GM21447 (cell line): ENCODE measurements at regions not wholly inside any gene's neighbourhood (a gene's known extent, or its start where the extent isn't known, plus 50 kb on each side); places are given as distances from the start of the nearest gene placed in this dataset.
"Not testable (repeated sequence)": the region's sequence is repeated elsewhere in the genome, so short reads cannot be mapped to it uniquely, and the experiment has no call there.

Experiments
- ATAC-seq: cut with Tn5 transposase; IDR thresholded peaks from one replicate; pipeline ENCODE4 v1.9.1; 2021; ENCODE audit not compliant: unreplicated experiment

DNA sequence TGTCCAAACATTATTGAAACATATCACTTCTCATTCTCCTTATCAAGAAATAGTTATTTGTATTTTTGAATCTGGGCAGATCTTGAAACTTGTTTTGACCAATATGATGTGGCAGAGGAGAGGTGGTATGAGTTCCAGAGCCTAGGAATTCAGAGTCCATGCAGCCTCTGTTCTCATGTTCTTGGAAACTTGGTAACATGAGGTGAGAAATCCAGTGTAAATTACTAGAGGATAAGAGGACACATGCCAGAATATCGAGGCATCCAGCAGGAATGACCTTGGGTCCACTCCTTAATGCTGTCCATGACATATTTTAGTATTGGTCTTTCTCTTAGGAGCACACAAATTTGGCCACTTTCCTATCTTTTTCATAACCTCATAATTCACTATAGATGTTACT, 1374.6 kb downstream of the FSCB start:
- no peak for ATAC-seq

DNA sequence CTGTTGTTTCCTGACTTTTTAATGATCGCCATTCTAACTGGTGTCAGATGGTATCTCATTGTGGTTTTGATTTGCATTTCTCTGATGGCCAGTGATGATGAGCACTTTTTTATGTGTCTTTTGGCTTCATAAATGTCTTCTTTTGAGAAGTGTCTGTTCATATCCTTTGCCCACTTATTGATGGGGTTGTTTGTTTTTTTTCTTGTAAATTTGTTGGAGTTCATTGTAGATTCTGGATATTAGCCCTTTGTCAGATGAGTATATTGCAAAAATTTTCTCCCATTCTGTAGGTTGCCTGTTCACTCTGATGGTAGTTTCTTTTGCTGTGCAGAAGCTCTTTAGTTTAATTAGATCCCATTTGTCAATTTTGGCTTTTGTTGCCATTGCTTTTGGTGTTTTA, 1378.7 kb downstream of the FSCB start:
- ATAC-seq: not testable (repeated sequence)

DNA sequence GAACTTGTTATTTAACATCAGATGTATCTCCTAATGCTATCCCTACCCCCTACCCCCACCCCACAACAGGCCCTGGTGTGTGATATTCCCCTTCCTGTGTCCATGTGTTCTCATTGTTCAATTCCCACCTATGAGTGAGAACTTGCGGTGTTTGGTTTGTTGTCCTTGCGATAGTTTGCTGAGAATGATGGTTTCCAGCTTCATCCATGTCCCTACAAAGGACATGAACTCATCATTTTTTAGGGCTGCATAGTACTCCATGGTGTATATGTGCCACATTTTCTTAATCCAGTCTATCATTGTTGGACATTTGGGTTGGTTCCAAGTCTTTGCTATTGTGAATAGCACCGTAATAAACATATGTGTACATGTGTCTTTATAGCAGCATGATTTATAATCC, 1379.2 kb downstream of the FSCB start:
- not testable (repeated sequence) for ATAC-seq

DNA sequence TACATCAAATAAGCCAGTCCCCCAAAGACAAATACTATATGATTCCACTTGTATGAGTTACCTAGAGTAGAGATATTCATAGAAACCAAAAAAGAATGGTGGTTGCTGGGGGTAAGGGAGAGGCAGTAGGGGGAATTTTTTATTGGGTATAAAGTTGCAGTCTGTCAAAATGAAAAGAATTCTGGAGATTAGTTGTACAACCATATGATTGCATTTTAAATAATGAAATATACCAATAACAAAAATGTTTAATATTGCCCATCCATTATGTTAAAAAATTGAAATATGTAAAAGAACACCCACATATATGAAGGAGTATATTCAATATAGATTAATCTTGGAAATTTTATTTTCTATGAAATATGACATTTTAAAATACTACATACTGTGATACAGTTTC, 1383.5 kb downstream of the FSCB start:
- ATAC-seq: no peak

DNA sequence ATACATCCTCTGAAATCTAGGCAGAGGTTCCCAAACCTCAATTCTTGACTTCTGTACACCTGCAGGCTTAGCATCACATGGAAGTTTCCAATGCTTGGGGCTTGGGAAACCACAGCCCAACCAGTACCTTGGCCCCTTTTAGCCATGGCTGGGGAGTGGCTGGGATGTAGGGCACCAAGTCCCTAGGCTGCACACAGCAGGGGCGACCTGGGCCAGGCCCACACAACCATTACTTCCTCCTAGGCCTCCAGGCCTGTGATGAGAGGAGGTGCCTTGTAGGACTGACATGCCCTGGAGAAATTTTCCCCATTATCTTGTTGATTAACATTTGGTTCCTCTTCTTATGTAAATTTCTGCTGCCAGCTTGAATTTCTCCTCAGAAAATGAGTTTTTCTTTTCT, 1387.4 kb downstream of the FSCB start:
- no peak for ATAC-seq

DNA sequence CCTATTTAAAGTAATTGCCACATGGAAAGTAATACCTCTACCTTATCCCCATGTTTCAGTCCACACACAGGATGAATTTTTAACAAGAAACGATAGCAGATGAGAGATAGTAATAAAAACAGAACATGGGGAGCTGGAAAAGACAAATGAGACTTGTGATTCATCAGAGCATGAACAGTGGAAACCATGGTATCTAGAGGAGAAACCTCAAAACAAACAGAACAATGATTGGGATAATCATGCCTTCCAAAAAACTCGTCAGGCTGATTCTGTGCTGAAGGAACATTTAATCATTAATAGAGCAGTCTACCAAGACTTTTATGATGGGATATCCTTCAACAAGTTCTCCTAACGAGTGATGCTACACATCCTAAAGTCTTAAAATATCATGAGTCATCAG, 1390.7 kb downstream of the FSCB start:
- ATAC-seq: no peak

DNA sequence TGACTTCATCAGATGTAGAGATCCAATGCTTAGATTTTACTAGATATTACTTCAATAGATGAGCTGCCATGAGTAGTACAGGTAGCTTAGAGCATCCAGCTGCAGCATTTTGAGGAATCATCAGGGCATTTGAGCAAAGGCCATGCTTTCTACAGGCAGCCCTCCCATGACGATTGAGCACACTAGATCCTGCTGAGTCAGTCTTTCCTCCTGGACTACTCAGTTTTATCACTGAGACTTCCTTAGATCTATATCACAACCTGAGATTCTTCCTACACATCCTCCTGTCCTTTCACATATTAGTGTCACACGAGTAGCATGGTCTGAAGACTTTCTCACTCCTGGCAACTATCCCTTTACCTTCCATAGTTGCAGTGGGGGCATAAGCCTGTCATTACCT, 1401.8 kb downstream of the FSCB start:
- no peak for ATAC-seq

DNA sequence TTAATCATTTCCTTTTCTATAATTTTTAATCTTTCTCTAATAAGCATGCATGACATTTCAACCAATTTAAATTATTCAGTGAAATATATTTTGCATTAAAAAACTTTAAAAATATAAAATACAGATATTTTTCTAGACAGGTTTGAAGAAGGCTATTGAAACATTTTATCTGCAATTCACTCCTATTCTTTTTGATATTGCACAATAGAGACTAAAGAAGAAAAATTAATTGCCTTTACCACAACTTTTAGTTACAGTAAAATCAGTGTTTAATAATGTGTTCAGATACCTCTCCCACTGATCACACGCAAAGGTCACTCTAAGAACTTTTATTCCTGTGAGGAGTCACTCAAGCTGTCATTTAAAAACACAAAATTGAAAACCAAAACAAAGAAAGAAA, 1416.7 kb downstream of the FSCB start:
- no peak for ATAC-seq

DNA sequence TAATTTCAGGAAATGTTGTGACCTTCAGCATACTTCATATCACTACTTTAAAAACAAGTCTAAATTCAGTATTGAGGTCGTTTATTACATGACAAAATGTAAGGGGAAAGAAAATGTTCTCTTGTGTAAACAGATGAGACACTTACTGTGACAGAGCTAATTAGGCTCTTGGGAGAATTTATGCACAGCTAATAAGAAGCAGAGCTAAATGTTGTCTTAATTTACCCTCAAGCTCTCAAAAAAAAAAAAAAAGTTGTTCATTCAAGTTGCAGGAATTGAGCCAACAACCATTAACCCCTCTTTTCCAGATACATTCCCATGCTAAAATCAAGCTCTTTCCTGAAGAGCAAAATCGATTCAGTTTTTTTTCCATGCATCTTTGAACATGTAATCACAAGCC, 1419.4 kb downstream of the FSCB start:
- no peak for ATAC-seq

DNA sequence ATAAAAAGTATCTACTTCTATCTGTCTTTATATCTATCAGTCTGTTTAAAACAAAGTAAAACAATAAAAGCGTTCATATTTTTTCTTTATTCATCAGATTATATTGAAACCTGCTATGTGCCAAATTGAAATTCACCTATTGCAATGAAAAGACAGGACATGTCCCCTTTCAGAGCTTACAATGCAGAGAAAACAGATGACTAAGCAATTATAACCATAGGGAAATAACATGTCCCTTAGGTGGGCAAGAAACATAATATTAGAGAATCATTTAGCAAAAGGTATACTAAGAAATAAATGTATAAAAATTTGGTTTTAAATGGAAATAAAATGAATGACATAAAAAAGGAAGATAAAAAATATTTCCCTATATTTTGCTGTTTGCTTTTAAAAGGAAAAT, 1421.3 kb downstream of the FSCB start:
- no peak for ATAC-seq

DNA sequence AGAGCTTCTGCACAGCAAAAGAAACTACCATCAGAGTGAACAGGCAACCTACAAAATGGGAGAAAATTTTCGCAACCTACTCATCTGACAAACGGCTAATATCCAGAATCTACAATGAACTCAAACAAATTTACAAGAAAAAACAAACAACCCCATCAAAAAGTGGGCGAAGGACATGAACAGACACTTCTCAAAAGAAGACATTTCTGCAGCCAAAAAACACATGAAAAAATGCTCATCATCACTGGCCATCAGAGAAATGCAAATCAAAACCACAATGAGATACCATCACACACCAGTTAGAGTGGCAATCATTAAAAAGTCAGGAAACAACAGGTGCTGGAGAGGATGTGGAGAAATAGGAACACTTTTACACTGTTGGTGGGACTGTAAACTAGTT, 1439.7 kb downstream of the FSCB start:
- not testable (repeated sequence) for ATAC-seq

DNA sequence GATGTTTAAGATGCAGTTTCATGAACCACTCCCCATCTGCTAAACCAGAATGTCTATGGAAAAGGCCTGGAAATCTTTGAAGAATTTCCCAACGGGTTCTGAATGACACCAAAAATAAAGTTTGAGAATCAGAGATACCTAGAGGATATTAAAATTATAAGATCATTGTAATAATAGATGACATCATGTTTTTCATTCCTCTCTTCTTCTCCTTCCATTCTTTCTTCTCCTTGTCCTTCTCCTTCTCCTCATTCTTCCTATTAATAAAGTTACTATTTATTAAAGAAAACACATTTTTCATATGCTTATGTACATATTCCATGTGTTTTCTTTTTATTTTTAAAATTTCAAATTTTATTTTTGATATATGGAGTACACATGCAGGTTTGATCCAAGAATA, 1449.4 kb downstream of the LRFN5 start:
- ATAC-seq: no peak

DNA sequence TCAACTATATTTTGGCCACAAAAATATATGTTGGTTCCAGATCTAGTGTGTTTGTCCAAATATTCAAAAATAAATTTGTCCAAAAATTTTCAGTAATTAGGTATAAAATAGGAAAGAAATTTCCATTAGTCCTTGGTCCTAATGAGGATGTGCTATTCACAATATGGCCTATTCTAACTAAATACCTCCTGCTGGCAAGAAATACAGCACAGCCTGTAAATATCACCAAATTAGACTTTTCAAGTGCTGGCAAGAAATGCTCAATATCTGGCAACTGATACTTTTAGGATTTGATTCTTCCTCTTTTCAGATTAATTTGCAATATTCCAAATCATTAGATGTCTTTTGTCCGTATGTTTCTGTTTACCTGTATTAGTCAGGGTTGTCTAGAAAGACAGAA, 1446.2 kb downstream of the LRFN5 start:
- ATAC-seq: no peak

DNA sequence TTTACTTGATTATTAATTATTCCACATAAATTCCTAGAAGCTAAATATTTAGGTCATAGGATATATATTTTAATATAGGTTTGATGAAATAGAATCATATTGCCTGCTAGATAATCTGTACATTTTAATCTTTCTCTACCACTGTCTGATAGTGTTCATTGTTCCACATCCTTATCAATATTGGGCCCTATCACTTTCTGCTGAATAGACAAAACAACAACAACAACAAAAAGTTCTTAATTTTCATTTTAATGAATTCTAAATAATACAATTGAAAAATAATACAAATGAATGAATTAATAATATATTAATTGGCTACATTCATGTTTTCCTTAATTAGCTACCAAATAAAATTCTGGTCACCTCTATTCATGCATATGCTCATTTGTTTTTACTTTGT, 1437.2 kb downstream of the LRFN5 start:
- no peak for ATAC-seq

DNA sequence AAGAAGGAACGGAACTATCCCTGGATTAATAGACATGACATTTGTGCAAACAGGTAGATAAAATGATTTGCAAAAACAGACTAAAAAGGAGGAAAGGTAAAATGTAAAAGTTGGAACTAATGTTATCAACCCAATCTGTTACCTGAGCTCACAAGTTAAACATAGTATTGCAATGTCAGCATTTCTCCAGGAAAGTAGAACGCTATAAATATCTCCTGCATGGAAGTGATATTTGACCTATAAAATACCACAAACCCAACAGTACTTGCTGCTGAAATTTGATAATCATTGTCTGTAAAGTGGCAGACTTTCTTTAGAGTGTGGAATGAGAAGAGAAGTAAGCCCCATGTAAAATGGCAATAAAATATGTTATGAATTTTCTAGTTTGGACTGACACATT, 1435.7 kb downstream of the LRFN5 start:
- ATAC-seq: no peak

DNA sequence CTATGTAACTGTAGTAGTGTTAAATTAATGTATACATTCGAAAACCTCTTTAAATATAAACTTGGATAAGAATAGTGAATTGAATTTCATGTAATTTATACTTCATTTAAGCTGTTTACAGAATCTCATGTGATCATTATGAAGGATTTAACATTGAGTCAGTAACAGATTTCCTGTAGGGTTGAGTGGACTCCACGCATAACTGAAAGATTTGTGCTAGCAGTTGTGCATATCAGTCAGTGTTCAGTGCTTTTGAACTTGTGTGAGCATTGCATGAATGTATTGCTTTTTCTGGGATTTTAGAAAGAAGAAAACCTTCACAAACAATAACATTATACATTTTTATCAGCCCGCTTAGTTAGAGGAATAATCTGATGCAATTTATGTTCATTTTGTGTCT, 1435.3 kb downstream of the LRFN5 start:
- no peak for ATAC-seq

DNA sequence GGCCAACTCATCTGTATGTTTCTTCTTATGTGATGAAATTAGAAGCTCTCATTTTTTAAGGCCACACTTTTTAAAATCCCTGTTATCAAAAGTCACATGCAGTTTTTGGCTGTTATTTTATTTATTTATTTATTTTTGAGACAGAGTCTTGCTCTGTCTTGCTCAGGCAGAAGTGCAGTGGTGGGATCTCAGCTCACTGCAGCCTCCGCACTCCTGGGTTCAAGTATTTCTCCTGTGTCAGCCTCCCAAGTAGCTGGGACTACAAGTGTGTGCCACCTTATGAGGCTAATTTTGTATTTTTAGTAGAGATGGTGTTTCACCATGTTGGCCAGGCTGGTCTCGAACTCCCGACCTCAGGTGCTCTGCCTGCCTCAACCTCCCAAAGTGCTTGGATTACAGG, 1434.5 kb downstream of the LRFN5 start:
- ATAC-seq: no peak

DNA sequence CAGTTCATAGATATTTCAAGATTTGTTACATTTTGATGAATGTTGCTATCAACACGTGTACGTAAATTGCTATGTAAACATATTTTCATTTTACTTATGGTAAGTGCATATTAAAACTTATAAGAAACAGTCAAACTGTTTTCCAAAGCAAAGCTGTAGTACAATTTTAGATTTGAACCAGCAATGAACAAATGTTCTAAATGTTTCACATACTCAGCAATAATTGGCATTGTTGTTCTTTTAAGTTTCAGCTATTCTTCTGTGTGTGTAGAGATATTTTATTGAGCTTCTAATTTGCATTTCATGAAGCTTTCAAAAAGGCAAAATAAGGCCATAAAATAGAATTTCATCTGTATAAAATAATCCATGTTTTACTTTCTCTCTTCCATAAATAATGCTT, 1433.2 kb downstream of the LRFN5 start:
- no peak for ATAC-seq

DNA sequence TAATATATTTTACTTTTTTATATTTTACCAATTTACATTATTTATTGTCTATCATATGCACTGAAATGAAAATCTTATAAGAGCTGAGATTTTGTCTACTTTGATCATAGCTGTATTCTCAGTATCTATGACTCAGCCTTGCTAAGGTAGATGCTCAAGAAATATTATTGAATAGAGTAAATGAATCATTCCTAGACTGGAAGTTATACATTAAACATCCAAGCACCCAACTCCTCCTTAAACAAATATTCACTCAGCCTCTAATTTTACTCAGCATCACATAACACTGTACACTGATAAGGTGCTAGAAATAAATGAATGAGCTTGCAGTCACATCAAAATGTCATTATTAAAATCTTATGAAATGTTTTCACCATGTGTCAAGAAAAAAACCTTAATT, 1424.9 kb downstream of the LRFN5 start:
- no peak for ATAC-seq

DNA sequence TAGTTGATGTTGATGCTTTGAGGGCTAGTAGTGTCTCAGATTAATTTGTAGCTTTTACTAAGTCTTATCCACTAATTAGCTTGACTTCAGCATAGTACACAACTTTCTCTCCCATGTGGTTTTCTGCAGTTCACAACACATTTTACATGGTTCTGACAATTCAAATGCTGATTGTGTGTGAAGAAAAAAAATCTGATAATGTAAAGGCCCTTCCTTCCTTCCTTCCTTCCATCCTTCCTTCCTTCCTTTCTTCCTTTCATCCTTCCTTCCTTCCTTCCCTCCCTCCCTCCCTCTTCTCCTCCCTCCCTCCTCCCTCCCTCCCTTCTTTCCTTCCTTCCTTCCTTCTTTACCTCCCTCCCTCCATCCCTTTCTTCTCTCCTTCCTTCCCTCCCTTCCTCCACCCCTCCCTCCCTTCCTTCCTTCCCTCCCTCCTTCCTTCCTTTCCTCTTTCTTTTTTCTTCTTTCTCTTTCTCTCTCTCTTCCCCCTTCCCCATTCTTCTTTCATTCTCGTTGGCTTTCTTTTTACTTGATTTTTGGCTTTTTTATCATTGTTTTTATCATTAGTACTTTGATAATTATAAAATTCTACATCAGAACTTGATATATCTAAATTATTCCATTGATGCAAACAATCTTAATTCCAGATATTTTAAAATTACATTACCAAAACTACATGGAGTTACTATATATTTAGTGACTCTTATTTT, 1415.6 kb downstream of the LRFN5 start:
- ATAC-seq: no peak

DNA sequence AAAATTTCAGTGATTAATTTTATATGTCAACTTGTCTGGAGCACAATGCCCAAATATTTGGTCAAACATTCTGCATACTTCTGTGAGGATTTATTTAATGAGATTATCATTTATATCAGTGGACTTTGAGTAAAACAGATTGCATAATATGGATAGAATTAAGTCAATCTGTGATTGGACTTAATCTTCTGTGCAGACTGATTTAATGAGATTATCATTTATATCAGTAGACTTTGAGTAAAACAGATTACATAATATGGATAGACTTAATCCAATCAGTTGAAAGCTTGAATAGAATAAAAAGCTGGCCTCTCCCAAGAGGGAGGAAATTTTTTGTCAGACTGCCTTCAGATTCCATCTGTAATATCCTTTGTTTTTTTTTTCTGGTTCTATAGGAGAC, 1413.2 kb downstream of the LRFN5 start:
- ATAC-seq: no peak

DNA sequence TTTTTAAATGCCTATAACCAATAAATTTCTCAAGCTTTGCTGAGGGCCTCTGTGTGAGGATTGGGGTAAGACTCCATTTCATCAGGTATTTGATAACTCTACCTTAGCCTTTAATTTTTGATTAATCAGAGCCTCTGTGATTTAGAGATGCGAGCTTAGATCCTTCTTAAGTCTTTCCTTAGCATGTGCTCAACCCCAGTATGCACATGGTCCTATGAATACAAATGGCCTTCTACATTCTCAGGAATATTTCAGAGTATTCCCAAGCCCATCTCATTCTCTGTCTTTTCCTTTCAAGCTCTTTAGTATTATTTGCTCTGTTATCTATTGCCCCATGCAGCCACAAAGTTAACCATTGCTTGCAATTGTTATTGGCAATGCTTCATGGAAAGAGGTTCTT, 1407.7 kb downstream of the LRFN5 start:
- ATAC-seq: no peak

DNA sequence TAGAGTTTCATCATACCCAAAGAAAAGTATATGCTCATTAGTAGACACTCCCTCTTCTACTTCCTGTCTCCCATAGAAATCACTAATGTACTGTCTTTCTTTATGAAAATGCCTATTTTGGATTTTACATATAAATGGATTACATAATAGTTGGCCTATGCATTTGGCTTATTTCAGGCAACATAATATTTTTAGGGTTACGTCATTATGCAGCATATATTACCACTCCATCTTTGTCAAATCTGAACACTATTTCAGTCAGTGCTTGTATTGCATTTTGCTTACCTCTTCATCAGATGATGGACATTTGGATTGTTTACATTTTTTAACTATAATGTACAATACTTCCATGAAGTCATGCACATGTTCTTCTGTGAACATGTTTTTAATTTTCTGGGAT, 1406.1 kb downstream of the LRFN5 start:
- no peak for ATAC-seq

DNA sequence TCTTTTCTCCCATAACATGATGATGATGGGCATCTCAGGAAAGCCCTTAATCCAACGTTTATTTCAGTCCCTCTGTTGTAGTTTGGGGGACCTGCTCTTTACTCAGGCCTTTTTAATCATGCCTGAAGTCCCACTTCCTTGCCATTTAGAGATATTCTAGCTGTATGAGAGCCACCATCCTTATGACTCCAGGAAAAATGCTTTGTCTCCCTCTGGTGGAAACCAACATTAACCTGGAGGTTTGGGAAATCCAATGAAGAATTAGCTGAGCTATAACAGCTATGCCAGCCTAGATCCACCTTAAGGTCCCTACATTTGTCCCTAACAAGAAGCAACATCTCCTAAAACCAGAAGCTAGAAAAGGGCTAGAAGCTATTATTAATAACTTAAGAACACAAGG, 1399.1 kb downstream of the LRFN5 start:
- ATAC-seq: no peak
